GM23248 (cell line): ENCODE measurements at regions not wholly inside any gene's neighbourhood (a gene's known extent, or its start where the extent isn't known, plus 50 kb on each side); places are given as distances from the start of the nearest gene placed in this dataset.

Experiments used
- DNase-seq: peaks from one replicate; pipeline ENCODE4 v3.0.0-alpha.2; 2015
- H2AFZ ChIP-seq: fragments of 200-600 bp; sonication (generic); 2 replicates; pipeline ENCODE4 v1.6.1; 2016; ENCODE audit warnings: antibody characterized with exemption
- H3F3A ChIP-seq: fragments of 200-600 bp; sonication (generic); 2 replicates; pipeline ENCODE4 v1.6.1; 2016; ENCODE audit warnings: mild to moderate bottlenecking, antibody characterized with exemption, mixed run types; ENCODE audit not compliant: insufficient read depth
- H3K27ac ChIP-seq: fragments of 200-600 bp; sonication (generic); 2 replicates; pipeline ENCODE4 v1.5.1; 2016; ENCODE audit warnings: mild to moderate bottlenecking
- H3K27me3 ChIP-seq: fragments of 200-600 bp; sonication (generic); replicated peaks from 2 replicates; pipeline ENCODE4 v1.6.1; 2016; ENCODE audit warnings: mild to moderate bottlenecking; ENCODE audit not compliant: insufficient read depth
- H3K36me3 ChIP-seq: fragments of 200-600 bp; sonication (generic); 2 replicates; pipeline ENCODE4 v1.6.1; 2016; ENCODE audit warnings: low read depth, mild to moderate bottlenecking
- H3K4me1 ChIP-seq: fragments of 200-600 bp; sonication (generic); 2 replicates; pipeline ENCODE4 v1.6.1; 2016; ENCODE audit warnings: mild to moderate bottlenecking; ENCODE audit not compliant: insufficient read depth
- H3K4me2 ChIP-seq: fragments of 200-600 bp; sonication (generic); one replicate; pipeline ENCODE4 v1.6.1; 2016; ENCODE audit warnings: mild to moderate bottlenecking; ENCODE audit not compliant: unreplicated experiment
- H3K4me3 ChIP-seq: fragments of 200-600 bp; sonication (generic); 2 replicates; pipeline ENCODE4 v1.5.1; 2016; ENCODE audit warnings: mild to moderate bottlenecking
- H3K79me2 ChIP-seq: fragments of 200-600 bp; sonication (generic); 2 replicates; pipeline ENCODE4 v1.6.1; 2016; ENCODE audit warnings: mild to moderate bottlenecking; ENCODE audit not compliant: insufficient read depth
- H3K9ac ChIP-seq: fragments of 200-600 bp; sonication (generic); 2 replicates; pipeline ENCODE4 v1.6.1; 2016; ENCODE audit warnings: mild to moderate bottlenecking
- H3K9me2 ChIP-seq: fragments of 200-600 bp; sonication (generic); 2 replicates; pipeline ENCODE4 v1.6.1; 2016; ENCODE audit warnings: mixed run types, mild to moderate bottlenecking, moderate library complexity; ENCODE audit not compliant: insufficient read depth
- H3K9me3 ChIP-seq: fragments of 200-600 bp; sonication (generic); one replicate; pipeline ENCODE4 v1.6.1; 2017; ENCODE audit warnings: low read depth
- H4K20me1 ChIP-seq: fragments of 200-600 bp; sonication (generic); 2 replicates; pipeline ENCODE4 v1.6.0; 2016; ENCODE audit not compliant: insufficient read depth
- EZH2 ChIP-seq: fragments of 200-600 bp; sonication (generic); IDR thresholded peaks from 2 replicates; pipeline ENCODE4 v1.6.1; 2018; ENCODE audit warnings: antibody characterized with exemption, mild to moderate bottlenecking; ENCODE audit not compliant: insufficient read depth, poor library complexity, severe bottlenecking
- EZH2phosphoT487 ChIP-seq: fragments of 200-600 bp; sonication (generic); IDR thresholded peaks from 2 replicates; pipeline ENCODE4 v1.6.1; 2018; ENCODE audit warnings: antibody characterized with exemption, moderate library complexity, mild to moderate bottlenecking, low read depth; ENCODE audit not compliant: insufficient read depth
- WGBS, 2 experiments: methylation state at CpG; one replicate each; pipeline ENCODE4 v1.1.6; 2015 to 2017; ENCODE audit warnings: low lambda C conversion rate in 2 of 2, low coverage in 1 of 2; ENCODE audit errors: missing lambda C conversion rate in 2 of 2; 5-methylcytosine and 5-hydroxymethylcytosine counted together
- in situ Hi-C: fragments of 300-500 bp; cut with MboI; formaldehyde crosslinking; loops from 2 replicates; pipeline ENCODE4 v1.15.0; 2020

- Histone ChIP-seq H3K4me1 (no peaks in the 10 kb centered on the region), H4K20me1 (no peaks in the 10 kb centered on the region), H3F3A (no peaks in the 10 kb centered on the region), H3K4me3 (no peak overlapping the region), H3K4me2 (no peak overlapping the region), H3K27ac (no peak overlapping the region), H3K9ac (no peak overlapping the region), H3K36me3 (no peaks in the 10 kb centered on the region), H3K9me3 (no peaks in the 10 kb centered on the region), H3K27me3 (no peaks in the 10 kb centered on the region; the same call in 1 of the 2 replicates), H3K79me2 (no peaks in the 10 kb centered on the region), H2AFZ (no peak overlapping the region), H3K9me2 (no peaks in the 10 kb centered on the region)
- 33 to 42% methylated on average over 4 of the region's 4 CpGs for WGBS, 2 experiments
- DNase-seq: no peak
- in situ Hi-C loops: no loop called here
- TF ChIP-seq EZH2phosphoT487: no peak
- no peak for TF ChIP-seq EZH2
These were observed 464.8 kb upstream of the RGPD4 start for GRCh38 chr2:107361751-107362381.

DNA sequence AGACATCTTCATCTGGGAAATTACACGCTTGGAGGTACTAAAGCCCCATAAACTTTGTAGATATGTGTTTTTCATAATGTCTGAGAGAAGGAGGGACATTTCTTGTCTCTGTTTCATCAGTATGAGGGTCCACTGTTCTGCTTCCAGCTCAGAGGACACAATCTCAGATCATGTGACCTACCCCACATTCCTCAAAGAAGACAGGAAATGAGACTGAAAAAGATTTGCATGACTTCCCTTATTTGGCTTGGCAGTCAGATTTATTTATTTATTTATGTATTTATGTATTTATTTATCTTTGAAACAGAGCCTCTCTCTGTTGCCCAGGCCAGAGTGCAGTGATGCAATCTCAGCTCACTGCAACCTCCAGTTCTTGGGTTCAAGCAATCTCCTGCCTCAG is 463.7 kb upstream of the RGPD4 start:
- Histone ChIP-seq H3K9me3 (no peaks in the 10 kb centered on the region), H3K9me2 (no peaks in the 10 kb centered on the region), H3F3A (no peaks in the 10 kb centered on the region), H3K4me3 (no peak overlapping the region), H3K4me2 (no peak overlapping the region), H3K4me1 (no peaks in the 10 kb centered on the region), H3K36me3 (no peaks in the 10 kb centered on the region), H3K27ac (no peak overlapping the region), H3K9ac (no peak overlapping the region), H3K27me3 (no peaks in the 10 kb centered on the region; the same call in 1 of the 2 replicates), H2AFZ (no peak overlapping the region), H4K20me1 (no peaks in the 10 kb centered on the region), H3K79me2 (no peaks in the 10 kb centered on the region)
- no peak for DNase-seq
- in situ Hi-C loops: no loop called here
- no peak for TF ChIP-seq EZH2
- TF ChIP-seq EZH2phosphoT487: no peak
- WGBS, 2 experiments: 67 to 76% methylated on average over 1 of the region's 1 CpG

DNA sequence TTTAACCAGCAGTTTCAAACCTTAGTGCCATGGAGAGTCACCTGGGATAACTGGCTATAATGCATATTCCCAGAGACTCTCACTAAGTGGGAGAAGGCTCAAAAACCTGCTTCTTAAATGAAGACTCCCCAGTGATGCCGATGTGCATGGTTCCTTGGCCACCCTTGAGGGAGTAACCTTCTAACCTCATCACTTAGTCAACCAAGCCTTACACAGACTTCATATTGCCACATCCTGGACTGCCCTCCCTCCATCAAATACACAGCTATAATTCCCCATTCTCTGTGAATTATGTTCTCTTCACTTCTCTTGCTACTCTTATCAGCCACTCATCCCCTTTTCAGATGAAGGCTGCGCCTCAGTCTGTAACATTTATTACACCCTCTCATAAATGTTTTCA is 462.9 kb upstream of the RGPD4 start:
- H3F3A ChIP-seq: no peaks in the 10 kb centered on the region
- H3K9ac ChIP-seq: no peak overlapping the region
- no peaks in the 10 kb centered on the region for H3K9me3 ChIP-seq
- no peak overlapping the region for H2AFZ ChIP-seq
- TF ChIP-seq EZH2phosphoT487 (no peak), EZH2 (no peak)
- in situ Hi-C loops: no loop called here
- DNase-seq: no peak
- no peaks in the 10 kb centered on the region for H3K9me2 ChIP-seq
- no peaks in the 10 kb centered on the region for H3K36me3 ChIP-seq
- 82 to 89% methylated on average over 2 of the region's 2 CpGs for WGBS, 2 experiments
- H3K4me1 ChIP-seq: no peaks in the 10 kb centered on the region
- no peak overlapping the region for H3K27ac ChIP-seq
- H3K4me3 ChIP-seq: no peak overlapping the region
- H3K4me2 ChIP-seq: no peak overlapping the region
- H3K27me3 ChIP-seq: no peaks in the 10 kb centered on the region; the same call in 1 of the 2 replicates
- H3K79me2 ChIP-seq: no peaks in the 10 kb centered on the region
- H4K20me1 ChIP-seq: no peaks in the 10 kb centered on the region

GRCh38 chr2:107364361-107364950 is 462.2 kb upstream of the RGPD4 start:
- Histone ChIP-seq H3F3A (no peaks in the 10 kb centered on the region), H3K4me3 (no peak overlapping the region), H3K79me2 (no peaks in the 10 kb centered on the region), H2AFZ (no peak overlapping the region), H3K27me3 (no peaks in the 10 kb centered on the region; the same call in 1 of the 2 replicates), H3K27ac (no peak overlapping the region), H4K20me1 (no peaks in the 10 kb centered on the region), H3K9me2 (no peaks in the 10 kb centered on the region), H3K9ac (no peak overlapping the region), H3K9me3 (no peaks in the 10 kb centered on the region), H3K4me2 (no peak overlapping the region), H3K4me1 (no peaks in the 10 kb centered on the region), H3K36me3 (no peaks in the 10 kb centered on the region)
- 70 to 88% methylated on average over 4 of the region's 4 CpGs for WGBS, 2 experiments
- TF ChIP-seq EZH2 (no peak), EZH2phosphoT487 (no peak)
- DNase-seq: no peak
- in situ Hi-C loops: no loop called here
